WTC11 (cell line): ENCODE measurements at regions not wholly inside any gene's neighbourhood (a gene's known extent, or its start where the extent isn't known, plus 50 kb on each side); places are given as distances from the start of the nearest gene placed in this dataset.

Experiments used
- ATAC-seq: fragments of 200-7000 bp; cut with Tn5 transposase; 2 replicates; pipeline ENCODE4 v1.10.0; 2021; ENCODE audit warnings: mild to moderate bottlenecking, moderate library complexity
- CTCF ChIA-PET: fragments of 300-600 bp; sonication (Branson Sonifier 250); formaldehyde crosslinking; loops from one replicate; lab custom pipeline; 2021; ENCODE audit warnings: antibody characterized with exemption; lab: Charles Lee
- POLR2A ChIA-PET: fragments of 350-600 bp; sonication (Branson Sonifier 250); formaldehyde crosslinking; loops from one replicate; lab custom pipeline; 2021; ENCODE audit warnings: antibody characterized with exemption; lab: Charles Lee
- DNase-seq: peaks from one replicate; pipeline ENCODE4 v3.0.0; 2021; ENCODE audit warnings: low spot score
- H3K27ac Mint-ChIP-seq: 2 replicates; pipeline ENCODE4 v1.8.0; 2021; ENCODE audit warnings: mixed read lengths
- H3K27me3 Mint-ChIP-seq: 2 replicates; pipeline ENCODE4 v1.8.0; 2021; ENCODE audit warnings: low read depth, mild to moderate bottlenecking, moderate library complexity, mixed read lengths
- H3K36me3 Mint-ChIP-seq: 2 replicates; pipeline ENCODE4 v1.8.0; 2021; ENCODE audit warnings: mixed read lengths
- H3K4me1 Mint-ChIP-seq: 2 replicates; pipeline ENCODE4 v1.8.0; 2022; ENCODE audit warnings: mixed read lengths
- H3K4me3 Mint-ChIP-seq: 2 replicates; pipeline ENCODE4 v1.8.0; 2021; ENCODE audit warnings: mild to moderate bottlenecking, moderate library complexity, mixed read lengths
- H3K9me3 Mint-ChIP-seq: 2 replicates; pipeline ENCODE4 v1.8.0; 2021; ENCODE audit warnings: mixed read lengths
- ARID4B ChIP-seq: sonication (generic); formaldehyde crosslinking; IDR thresholded peaks from 2 replicates; pipeline ENCODE4 v1.8.0; 2023; ENCODE audit warnings: missing genetic modification reagents, mild to moderate bottlenecking, borderline replicate concordance
- ATF1 ChIP-seq: sonication (generic); formaldehyde crosslinking; IDR thresholded peaks from 2 replicates; pipeline ENCODE4 v1.8.1; 2023; ENCODE audit warnings: mild to moderate bottlenecking, moderate library complexity, missing genetic modification reagents
- ATF2 ChIP-seq: sonication (generic); formaldehyde crosslinking; IDR thresholded peaks from 2 replicates; pipeline ENCODE4 v1.8.1; 2022; ENCODE audit warnings: low read depth, missing genetic modification reagents, borderline replicate concordance
- ATF6 ChIP-seq: sonication (generic); formaldehyde crosslinking; IDR thresholded peaks from 2 replicates; pipeline ENCODE4 v1.8.1; 2023; ENCODE audit warnings: mild to moderate bottlenecking, missing genetic modification reagents
- CREM ChIP-seq: sonication (generic); formaldehyde crosslinking; IDR thresholded peaks from 2 replicates; pipeline ENCODE4 v1.8.1; 2022; ENCODE audit warnings: mild to moderate bottlenecking, missing genetic modification reagents, moderate library complexity
- CTCF ChIP-seq: fragments of 200-600 bp; IDR thresholded peaks from 2 replicates; pipeline ENCODE4 v1.8.0; 2022; ENCODE audit warnings: antibody characterized with exemption
- FOXJ3 ChIP-seq: sonication (generic); formaldehyde crosslinking; IDR thresholded peaks from 2 replicates; pipeline ENCODE4 v1.9.0; 2021; ENCODE audit warnings: missing genetic modification reagents, mild to moderate bottlenecking, borderline replicate concordance
- FOXK1 ChIP-seq: sonication (generic); formaldehyde crosslinking; IDR thresholded peaks from 2 replicates; pipeline ENCODE4 v1.8.0; 2022; ENCODE audit warnings: mild to moderate bottlenecking, moderate library complexity, missing genetic modification reagents
- FOXP4 ChIP-seq: sonication (generic); formaldehyde crosslinking; IDR thresholded peaks from 2 replicates; pipeline ENCODE4 v1.8.0; 2022; ENCODE audit warnings: mild to moderate bottlenecking, missing genetic modification reagents
- GABPB1 ChIP-seq: sonication (generic); formaldehyde crosslinking; IDR thresholded peaks from 2 replicates; pipeline ENCODE4 v1.8.1; 2023; ENCODE audit warnings: mild to moderate bottlenecking, missing genetic modification reagents
- GRHL2 ChIP-seq: fragments of 250-450 bp; sonication (Bioruptor Pico); IDR thresholded peaks from 2 replicates; pipeline ENCODE4 v1.8.0; 2022; ENCODE audit warnings: mild to moderate bottlenecking, moderate library complexity; ENCODE audit not compliant: insufficient replicate concordance, severe bottlenecking
- MYBL2 ChIP-seq: sonication (generic); formaldehyde crosslinking; IDR thresholded peaks from 2 replicates; pipeline ENCODE4 v1.8.1; 2023; ENCODE audit warnings: mild to moderate bottlenecking, moderate library complexity, missing genetic modification reagents
- NR2C2 ChIP-seq: sonication (generic); formaldehyde crosslinking; IDR thresholded peaks from 2 replicates; pipeline ENCODE4 v1.8.0; 2022; ENCODE audit warnings: mild to moderate bottlenecking, missing genetic modification reagents
- OVOL2 ChIP-seq: fragments of 250-450 bp; sonication (Bioruptor Pico); IDR thresholded peaks from 2 replicates; pipeline ENCODE4 v1.9.0; 2021; ENCODE audit warnings: mild to moderate bottlenecking, borderline replicate concordance
- TEAD4 ChIP-seq: sonication (generic); formaldehyde crosslinking; IDR thresholded peaks from 2 replicates; pipeline ENCODE4 v1.8.0; 2022; ENCODE audit warnings: mild to moderate bottlenecking, missing genetic modification reagents
- ZBTB21 ChIP-seq: sonication (generic); formaldehyde crosslinking; IDR thresholded peaks from 2 replicates; pipeline ENCODE4 v1.8.1; 2023; ENCODE audit warnings: mild to moderate bottlenecking, missing genetic modification reagents, borderline replicate concordance
- ZNF121 ChIP-seq: sonication (generic); formaldehyde crosslinking; IDR thresholded peaks from 2 replicates; pipeline ENCODE4 v1.8.0; 2023; ENCODE audit warnings: missing genetic modification reagents
- ZNF396 ChIP-seq: fragments of 250-450 bp; sonication (Bioruptor Pico); IDR thresholded peaks from 2 replicates; pipeline ENCODE4 v1.8.0; 2021; ENCODE audit warnings: mild to moderate bottlenecking, moderate library complexity, borderline replicate concordance

GRCh38 chr7:132713893-132714292, 137.6 kb upstream of the PLXNA4 start (continued):
- TF ChIP-seq ARID4B (CRISPR knock-in tag) (no peak), FOXJ3 (CRISPR knock-in tag) (no peak), TEAD4 (CRISPR knock-in tag) (no peak), CREM (CRISPR knock-in tag) (no peak), ATF1 (CRISPR knock-in tag) (no peak), GABPB1 (CRISPR knock-in tag) (no peak), FOXK1 (CRISPR knock-in tag) (no peak), OVOL2 (CRISPR knock-in tag) (no peak), GRHL2 (no peak), ZBTB21 (CRISPR knock-in tag) (no peak), MYBL2 (CRISPR knock-in tag) (no peak)

GRCh38 chr7:132709971-132710567, 133.8 kb upstream of the PLXNA4 start:
- Mint-ChIP-seq H3K36me3 (no peaks in the 10 kb centered on the region), H3K27ac (no peak overlapping the region), H3K27me3 (no peaks in the 10 kb centered on the region; the same call in 1 of the 2 replicates), H3K4me3 (no peak overlapping the region), H3K9me3 (no peaks in the 10 kb centered on the region), H3K4me1 (peaks cover 2% of the 10 kb centered on the region; the same call in 1 of the 2 replicates)
- DNase-seq (peak; percentile 22), ATAC-seq (peak; percentile 32; the same call in 1 of the 2 replicates)
- POLR2A ChIA-PET, result interaction anchor here (0.6 kb wide), 1 partner anchor 107 kb away, joined by 3 read pairs; no protein-coding TSS in a partner anchor
- CTCF ChIA-PET, result interaction anchor here (0.6 to 1.4 kb wide), 11 partner anchors 8 to 724 kb away, joined by 3 to 11 read pairs (median 3); no protein-coding TSS in a partner anchor
- TF ChIP-seq CTCF, result peak; percentile 19; the same call in 1 of the 2 replicates
- no peak for TF ChIP-seq MYBL2 (CRISPR knock-in tag)
- no peak for TF ChIP-seq ATF6 (CRISPR knock-in tag)
- TF ChIP-seq ATF1 (CRISPR knock-in tag), result no peak
- TF ChIP-seq NR2C2, result no peak
- TF ChIP-seq ZNF396 (CRISPR knock-in tag), result no peak
- TF ChIP-seq ZNF121 (CRISPR knock-in tag), result no peak
- no peak for TF ChIP-seq ATF2 (CRISPR knock-in tag)
- no peak for TF ChIP-seq FOXP4 (CRISPR knock-in tag)
